Caco-2 (cell line): ENCODE measurements at regions not wholly inside any gene's neighbourhood (a gene's known extent, or its start where the extent isn't known, plus 50 kb on each side); places are given as distances from the start of the nearest gene placed in this dataset.

Experiments
- BruUV-seq: library from RNA; stranded (reverse); fragments of 400-500 nt; replicated peaks from 2 replicates; lab custom pipeline; 2021; lab: Mats Ljungman, UMichigan
- CTCF ChIA-PET: fragments of 300-600 bp; sonication (Branson Sonifier 250); formaldehyde crosslinking; loops from one replicate; lab custom pipeline; 2022; ENCODE audit warnings: antibody characterized with exemption; lab: Charles Lee
- POLR2A ChIA-PET: fragments of 300-600 bp; sonication (Branson Sonifier 250); formaldehyde crosslinking; loops from one replicate; lab custom pipeline; 2022; ENCODE audit warnings: antibody characterized with exemption; lab: Charles Lee
- DNase-seq, 2 experiments: peaks; one replicate each; pipeline versions ENCODE4 v3.0.0 to v3.0.0-alpha.2; 2020 to 2022
- H3K27me3 ChIP-seq: replicated peaks from 2 replicates; pipeline ENCODE4 v1.6.0; 2011; ENCODE audit warnings: low read length; ENCODE audit not compliant: control insufficient read depth, insufficient read depth
- H3K36me3 ChIP-seq: 2 replicates; pipeline ENCODE4 v1.5.1; 2011; ENCODE audit warnings: low read length; ENCODE audit not compliant: control insufficient read depth, insufficient read depth
- H3K4me1 ChIP-seq: fragments of 250-450 bp; sonication (Bioruptor Pico); 2 replicates; pipeline ENCODE4 v1.5.1; 2020; ENCODE audit warnings: mild to moderate bottlenecking
- H3K4me3 ChIP-seq: 2 replicates; pipeline ENCODE4 v1.5.1; 2011; ENCODE audit warnings: low read depth, mild to moderate bottlenecking, control low read depth, low read length
- H3K9me3 ChIP-seq: fragments of 250-450 bp; sonication (Bioruptor Pico); 2 replicates; pipeline ENCODE4 v1.5.1; 2020; ENCODE audit warnings: mild to moderate bottlenecking, moderate library complexity
- H3K27ac Mint-ChIP-seq: one replicate; pipeline ENCODE4 v1.8.0; 2022; ENCODE audit warnings: mixed read lengths; ENCODE audit not compliant: unreplicated experiment
- H3K27me3 Mint-ChIP-seq: one replicate; pipeline ENCODE4 v1.8.0; 2022; ENCODE audit warnings: mixed read lengths; ENCODE audit not compliant: insufficient read depth, unreplicated experiment
- H3K36me3 Mint-ChIP-seq: one replicate; pipeline ENCODE4 v1.8.0; 2022; ENCODE audit warnings: mild to moderate bottlenecking, mixed read lengths; ENCODE audit not compliant: insufficient read depth, unreplicated experiment
- H3K4me1 Mint-ChIP-seq: one replicate; pipeline ENCODE4 v1.8.0; 2022; ENCODE audit warnings: low read depth, mixed read lengths; ENCODE audit not compliant: unreplicated experiment
- H3K4me3 Mint-ChIP-seq: one replicate; pipeline ENCODE4 v1.8.0; 2022; ENCODE audit warnings: mild to moderate bottlenecking, moderate library complexity, mixed read lengths; ENCODE audit not compliant: unreplicated experiment
- H3K9me3 Mint-ChIP-seq: one replicate; pipeline ENCODE4 v1.8.0; 2022; ENCODE audit warnings: mixed read lengths; ENCODE audit not compliant: unreplicated experiment
- CTCF ChIP-seq, 2 experiments: fragments of 200-600 bp in 1 of 2; IDR thresholded peaks; 1 replicate in 1 of 2; 2 replicates in 1 of 2; pipeline versions ENCODE4 v1.5.1 to v1.8.0; 2011 to 2022; ENCODE audit warnings: antibody characterized with exemption in 1 of 2, control low read depth in 1 of 2, inconsistent platforms in 1 of 2, low read depth in 1 of 2, low read length in 1 of 2, mild to moderate bottlenecking in 1 of 2, moderate library complexity in 1 of 2; ENCODE audit not compliant: insufficient read depth in 1 of 2, severe bottlenecking in 1 of 2, unreplicated experiment in 1 of 2
- intact Hi-C: fragments of 100-400 bp; cut with micrococcal nuclease; formaldehyde crosslinking; loops from one replicate; pipeline ENCODE4 v1.10.0; 2022; ENCODE audit not compliant: unreplicated experiment

GRCh38 chr12:62995097-62995496 lies 60.1 kb upstream of the PPM1H start:
- intact Hi-C loops: no loop called here

GRCh38 chr12:62986844-62987243 lies 51.9 kb upstream of the PPM1H start:
- BruUV-seq: no TSS peak
- peaks cover 36% of the 10 kb centered on the region for H3K9me3 Mint-ChIP-seq
- Histone ChIP-seq H3K27me3 (no peaks in the 10 kb centered on the region), H3K4me3 (no peak overlapping the region), H3K4me1 (peaks cover 9% of the 10 kb centered on the region), H3K9me3 (0 out of 2 replicates have a peak, but pooled peaks cover 3% of the 10 kb centered on the region), H3K36me3 (no peaks in the 10 kb centered on the region)
- H3K4me1 Mint-ChIP-seq: peaks cover 15% of the 10 kb centered on the region
- CTCF ChIA-PET: no interaction called here
- DNase-seq: no peak
- H3K36me3 Mint-ChIP-seq: no peaks in the 10 kb centered on the region
- no peak for TF ChIP-seq CTCF (IDR thresholded peaks at IDR 0.05; ENCODE audit: insufficient read depth in 1 of 2, low read depth in 1 of 2, low read length in 1 of 2, severe bottlenecking in 1 of 2, unreplicated experiment in 1 of 2)
- no peaks in the 10 kb centered on the region for H3K27me3 Mint-ChIP-seq
- no peak overlapping the region for H3K27ac Mint-ChIP-seq
- POLR2A ChIA-PET: no interaction called here
- no peak overlapping the region for H3K4me3 Mint-ChIP-seq
- intact Hi-C loops: no loop called here

More at GRCh38 chr12:62995097-62995496, 60.1 kb upstream of the PPM1H start:
- no peak overlapping the region for H3K27ac Mint-ChIP-seq
- H3K4me3 ChIP-seq: no peak overlapping the region
- no peak overlapping the region for H3K4me3 Mint-ChIP-seq
- BruUV-seq: no TSS peak
- 0 out of 2 replicates have a peak, but pooled peaks cover 3% of the 10 kb centered on the region for H3K9me3 ChIP-seq
- no peak for DNase-seq
- peaks cover 21% of the 10 kb centered on the region for H3K9me3 Mint-ChIP-seq
- peaks cover 30% of the 10 kb centered on the region for H3K4me1 ChIP-seq
- peaks cover 9% of the 10 kb centered on the region for H3K36me3 Mint-ChIP-seq
- ChIA-PET CTCF (no interaction called here), POLR2A (no interaction called here)
- H3K27me3 Mint-ChIP-seq: no peaks in the 10 kb centered on the region
- no peaks in the 10 kb centered on the region for H3K27me3 ChIP-seq
- H3K4me1 Mint-ChIP-seq: peaks cover 21% of the 10 kb centered on the region
- TF ChIP-seq CTCF (IDR thresholded peaks at IDR 0.05; ENCODE audit: insufficient read depth in 1 of 2, low read depth in 1 of 2, low read length in 1 of 2, severe bottlenecking in 1 of 2, unreplicated experiment in 1 of 2): no peak
- H3K36me3 ChIP-seq: no peaks in the 10 kb centered on the region
